ENCODE measurements at regions not wholly inside any gene's neighbourhood (a gene's known extent, or its start where the extent isn't known, plus 50 kb on each side); places are given as distances from the start of the nearest gene placed in this dataset.

DNA sequence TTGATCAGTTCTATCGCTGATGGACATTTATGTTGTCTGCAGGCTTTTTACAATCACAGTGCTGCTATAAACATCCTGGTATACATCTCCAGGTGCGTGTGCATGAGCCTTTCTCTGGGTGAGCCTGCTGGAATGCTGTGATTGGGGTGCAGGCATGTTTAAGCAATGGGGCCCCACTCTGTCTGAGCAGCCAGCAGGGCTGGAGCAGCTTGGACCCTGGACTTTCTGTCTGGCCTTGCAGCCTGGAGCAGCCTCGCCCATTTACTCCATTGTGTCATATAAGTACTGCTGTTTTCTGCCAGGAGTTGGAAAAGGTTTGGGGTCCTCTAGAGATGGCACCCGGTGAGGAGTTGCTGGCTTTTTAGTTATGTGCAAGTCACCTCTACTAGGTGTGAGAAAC, 199.0 kb downstream of the KIF26A start:
- intact Hi-C loops (cut with DNase I): no loop called here
- TF ChIP-seq, protein P1, sequence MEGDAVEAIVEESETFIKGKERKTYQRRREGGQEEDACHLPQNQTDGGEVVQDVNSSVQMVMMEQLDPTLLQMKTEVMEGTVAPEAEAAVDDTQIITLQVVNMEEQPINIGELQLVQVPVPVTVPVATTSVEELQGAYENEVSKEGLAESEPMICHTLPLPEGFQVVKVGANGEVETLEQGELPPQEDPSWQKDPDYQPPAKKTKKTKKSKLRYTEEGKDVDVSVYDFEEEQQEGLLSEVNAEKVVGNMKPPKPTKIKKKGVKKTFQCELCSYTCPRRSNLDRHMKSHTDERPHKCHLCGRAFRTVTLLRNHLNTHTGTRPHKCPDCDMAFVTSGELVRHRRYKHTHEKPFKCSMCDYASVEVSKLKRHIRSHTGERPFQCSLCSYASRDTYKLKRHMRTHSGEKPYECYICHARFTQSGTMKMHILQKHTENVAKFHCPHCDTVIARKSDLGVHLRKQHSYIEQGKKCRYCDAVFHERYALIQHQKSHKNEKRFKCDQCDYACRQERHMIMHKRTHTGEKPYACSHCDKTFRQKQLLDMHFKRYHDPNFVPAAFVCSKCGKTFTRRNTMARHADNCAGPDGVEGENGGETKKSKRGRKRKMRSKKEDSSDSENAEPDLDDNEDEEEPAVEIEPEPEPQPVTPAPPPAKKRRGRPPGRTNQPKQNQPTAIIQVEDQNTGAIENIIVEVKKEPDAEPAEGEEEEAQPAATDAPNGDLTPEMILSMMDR (IDR thresholded peaks at IDR 0.05; ENCODE audit: borderline replicate concordance, extremely low read depth, insufficient read depth): no peak
- H3K36me3 ChIP-seq (ENCODE audit: control insufficient read depth in 2 of 3, insufficient read depth in 3 of 3, low read length in 3 of 3): no peaks in the 10 kb centered on the region
- H3K27me3 ChIP-seq (ENCODE audit: control insufficient read depth, insufficient read depth, low read length): no peaks in the 10 kb centered on the region
- peaks cover 0 to 9% (median 0%) of the 10 kb centered on the region in 3 donors for H3K9me3 ChIP-seq (ENCODE audit: control insufficient read depth in 2 of 3, insufficient read depth in 1 of 3, low read length in 3 of 3)
- no peaks in the 10 kb centered on the region for H3K4me1 ChIP-seq (ENCODE audit: control insufficient read depth in 2 of 3, insufficient read depth in 2 of 3, low read depth in 1 of 3, low read length in 3 of 3)
- no peak for DNase-seq
- no peak overlapping the region for H3K9ac ChIP-seq (ENCODE audit: low read length in 3 of 3)
- no peak overlapping the region for H3K27ac ChIP-seq (ENCODE audit: low read depth in 2 of 2, low read length in 2 of 2)
- no peak overlapping the region for H3K4me3 ChIP-seq (ENCODE audit: low read length in 3 of 3)
- no peak for FAIRE-seq

DNA sequence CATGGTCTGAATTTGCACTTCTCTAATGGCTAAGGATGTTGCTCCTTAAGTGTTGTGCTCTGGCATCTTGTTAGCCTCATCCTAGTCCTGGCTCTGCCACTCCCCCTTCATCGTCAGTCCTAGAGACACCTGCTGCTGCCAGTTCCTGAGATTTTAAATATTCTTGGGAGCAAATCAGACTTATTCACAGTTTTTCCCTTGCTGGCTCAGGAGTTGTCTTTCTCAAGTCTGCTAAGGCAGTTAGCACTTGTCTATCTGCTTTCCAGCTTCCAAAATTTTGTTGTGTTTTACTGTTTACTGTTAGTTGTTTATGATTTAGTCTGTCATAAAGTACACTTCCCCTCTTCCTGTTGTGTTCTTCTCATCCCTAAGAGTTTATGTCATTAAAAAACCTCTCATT, 201.0 kb downstream of the KIF26A start:
- Histone ChIP-seq H3K4me1 (ENCODE audit: control insufficient read depth in 2 of 3, insufficient read depth in 2 of 3, low read depth in 1 of 3, low read length in 3 of 3) (peaks cover 0 to 2% (median 0%) of the 10 kb centered on the region in 3 donors), H3K27me3 (ENCODE audit: control insufficient read depth, insufficient read depth, low read length) (no peaks in the 10 kb centered on the region), H3K9ac (ENCODE audit: low read length in 3 of 3) (no peak overlapping the region), H3K4me3 (ENCODE audit: low read length in 3 of 3) (no peak overlapping the region), H3K27ac (ENCODE audit: low read depth in 2 of 2, low read length in 2 of 2) (no peak overlapping the region), H3K36me3 (ENCODE audit: control insufficient read depth in 2 of 3, insufficient read depth in 3 of 3, low read length in 3 of 3) (no peaks in the 10 kb centered on the region), H3K9me3 (ENCODE audit: control insufficient read depth in 2 of 3, insufficient read depth in 1 of 3, low read length in 3 of 3) (peaks cover 0 to 9% (median 0%) of the 10 kb centered on the region in 3 donors)
- FAIRE-seq (no peak), DNase-seq (no peak)
- TF ChIP-seq, protein P1 (IDR thresholded peaks at IDR 0.05; ENCODE audit: borderline replicate concordance, extremely low read depth, insufficient read depth): no peak
- intact Hi-C loops (cut with DNase I): no loop called here

DNA sequence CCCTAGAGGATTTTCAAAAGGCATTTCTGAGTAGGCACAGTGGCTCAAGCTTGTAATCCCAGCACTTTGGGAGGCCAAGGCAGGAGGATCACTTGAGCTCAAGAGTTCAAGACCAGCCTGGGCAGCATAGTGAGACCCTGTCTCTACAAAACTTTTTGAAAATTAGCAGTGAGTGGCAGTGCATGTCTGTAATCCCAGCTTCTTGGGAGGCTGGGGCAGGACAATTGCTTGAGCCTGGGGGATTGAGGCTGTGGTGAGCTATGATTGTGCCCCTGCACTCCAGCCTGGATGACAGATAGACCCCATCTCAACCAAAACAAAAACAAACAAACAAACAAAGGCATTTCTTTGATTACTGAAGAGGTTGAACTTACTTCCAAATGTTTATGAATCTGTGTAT, 201.4 kb downstream of the KIF26A start:
- FAIRE-seq: no peak
- peaks cover 0 to 2% (median 0%) of the 10 kb centered on the region in 3 donors for H3K4me1 ChIP-seq (ENCODE audit: control insufficient read depth in 2 of 3, insufficient read depth in 2 of 3, low read depth in 1 of 3, low read length in 3 of 3)
- H3K36me3 ChIP-seq (ENCODE audit: control insufficient read depth in 2 of 3, insufficient read depth in 3 of 3, low read length in 3 of 3): no peaks in the 10 kb centered on the region
- TF ChIP-seq, protein P1 (IDR thresholded peaks at IDR 0.05; ENCODE audit: borderline replicate concordance, extremely low read depth, insufficient read depth): no peak
- peak in 1 of 5 donors; percentile 11 for DNase-seq
- intact Hi-C loops (cut with DNase I): no loop called here
- H3K27ac ChIP-seq (ENCODE audit: low read depth in 2 of 2, low read length in 2 of 2): no peak overlapping the region
- H3K4me3 ChIP-seq (ENCODE audit: low read length in 3 of 3): no peak overlapping the region
- no peaks in the 10 kb centered on the region for H3K27me3 ChIP-seq (ENCODE audit: control insufficient read depth, insufficient read depth, low read length)
- H3K9ac ChIP-seq (ENCODE audit: low read length in 3 of 3): no peak overlapping the region
- peaks cover 0 to 9% (median 0%) of the 10 kb centered on the region in 3 donors for H3K9me3 ChIP-seq (ENCODE audit: control insufficient read depth in 2 of 3, insufficient read depth in 1 of 3, low read length in 3 of 3)
